Epithelial cell of proximal tubule (primary cell): ENCODE measurements at regions not wholly inside any gene's neighbourhood (a gene's known extent, or its start where the extent isn't known, plus 50 kb on each side); places are given as distances from the start of the nearest gene placed in this dataset.

Experiments used
- DNase-seq: peaks from one replicate; pipeline ENCODE4 v3.0.0-alpha.2; 2011; ENCODE audit warnings: low read depth
- H3K4me3 ChIP-seq: 2 replicates; pipeline ENCODE4 v1.5.1; 2011; ENCODE audit warnings: low read depth, mild to moderate bottlenecking, low read length
- TF ChIP-seq, protein P1 (sequence below): conservative IDR thresholded peaks from 2 replicates; pipeline ENCODE4 v1.5.1; 2012; ENCODE audit warnings: low read depth, mild to moderate bottlenecking, low read length

DNA sequence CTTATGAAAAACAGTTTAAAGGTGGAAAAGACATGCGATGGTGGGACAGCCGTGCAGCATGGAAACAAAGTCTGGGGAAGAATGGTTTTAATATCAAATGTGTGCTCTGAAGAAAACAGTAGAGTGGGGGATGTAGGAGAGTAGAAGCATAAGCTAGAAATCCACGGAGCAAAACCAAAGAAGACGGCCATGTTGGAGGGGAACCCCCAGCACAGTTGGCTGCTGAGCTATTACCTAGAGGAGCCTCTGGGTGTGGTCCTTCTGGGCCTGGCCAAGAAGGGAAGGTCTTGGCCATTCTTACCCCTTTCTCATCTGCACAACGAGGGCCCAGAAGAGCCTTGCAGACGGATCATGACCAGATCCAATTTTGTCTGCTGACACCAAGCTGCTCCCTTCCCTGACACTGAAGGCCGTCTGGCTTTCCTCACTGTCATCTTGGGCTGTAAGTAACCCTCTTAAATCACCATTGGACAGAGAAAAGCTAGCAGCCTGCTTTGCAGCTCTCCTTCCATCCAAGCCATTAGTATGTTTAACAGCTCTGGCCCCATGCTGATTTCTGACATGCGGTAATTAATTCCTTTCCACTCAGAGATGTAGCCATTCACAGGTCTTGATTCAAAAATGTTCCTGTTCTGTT is 189.5 kb downstream of the SEC61B start:
- TF ChIP-seq, protein P1, sequence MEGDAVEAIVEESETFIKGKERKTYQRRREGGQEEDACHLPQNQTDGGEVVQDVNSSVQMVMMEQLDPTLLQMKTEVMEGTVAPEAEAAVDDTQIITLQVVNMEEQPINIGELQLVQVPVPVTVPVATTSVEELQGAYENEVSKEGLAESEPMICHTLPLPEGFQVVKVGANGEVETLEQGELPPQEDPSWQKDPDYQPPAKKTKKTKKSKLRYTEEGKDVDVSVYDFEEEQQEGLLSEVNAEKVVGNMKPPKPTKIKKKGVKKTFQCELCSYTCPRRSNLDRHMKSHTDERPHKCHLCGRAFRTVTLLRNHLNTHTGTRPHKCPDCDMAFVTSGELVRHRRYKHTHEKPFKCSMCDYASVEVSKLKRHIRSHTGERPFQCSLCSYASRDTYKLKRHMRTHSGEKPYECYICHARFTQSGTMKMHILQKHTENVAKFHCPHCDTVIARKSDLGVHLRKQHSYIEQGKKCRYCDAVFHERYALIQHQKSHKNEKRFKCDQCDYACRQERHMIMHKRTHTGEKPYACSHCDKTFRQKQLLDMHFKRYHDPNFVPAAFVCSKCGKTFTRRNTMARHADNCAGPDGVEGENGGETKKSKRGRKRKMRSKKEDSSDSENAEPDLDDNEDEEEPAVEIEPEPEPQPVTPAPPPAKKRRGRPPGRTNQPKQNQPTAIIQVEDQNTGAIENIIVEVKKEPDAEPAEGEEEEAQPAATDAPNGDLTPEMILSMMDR, result no peak
- no peak for DNase-seq
- H3K4me3 ChIP-seq, result no peak overlapping the region

DNA sequence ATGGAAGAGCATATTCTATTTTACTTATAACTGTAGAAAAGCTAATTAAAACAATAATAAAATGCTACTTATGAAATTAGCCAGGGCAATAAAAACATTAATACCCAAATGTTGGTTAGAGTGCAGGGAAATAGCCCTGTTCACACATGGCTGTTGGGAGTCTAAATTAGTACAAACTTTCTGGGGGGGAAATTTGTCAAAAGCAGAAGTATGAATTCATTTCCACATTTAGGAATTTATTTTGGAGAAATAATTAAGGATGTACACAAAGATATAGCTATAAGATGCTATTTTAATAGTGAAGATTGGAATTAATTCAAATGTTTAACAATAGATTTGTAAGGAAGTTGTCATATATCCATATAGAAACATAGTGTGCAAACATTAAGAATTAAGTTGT is 190.5 kb downstream of the SEC61B start:
- no peak overlapping the region for H3K4me3 ChIP-seq
- TF ChIP-seq, protein P1, result no peak
- DNase-seq, result no peak

DNA sequence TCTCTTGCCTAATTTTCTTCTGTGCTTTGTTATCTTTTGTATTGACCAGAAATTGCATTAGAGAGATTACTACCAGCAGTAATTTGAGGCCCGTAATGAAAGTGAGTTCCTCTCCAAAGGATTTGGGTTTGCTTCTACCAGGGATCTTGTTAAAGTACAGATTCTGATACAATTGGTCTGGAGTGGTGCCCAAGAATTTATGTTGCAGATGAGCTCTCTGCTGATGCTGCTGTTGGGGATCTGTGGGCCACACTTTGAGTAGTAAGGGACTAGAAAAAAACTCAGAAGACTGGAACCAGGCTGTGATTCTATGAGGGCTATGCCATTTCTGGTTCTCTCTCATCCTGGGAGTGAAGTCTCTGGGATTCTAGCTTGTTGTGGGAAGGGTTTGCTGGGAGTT is 192.2 kb downstream of the SEC61B start:
- TF ChIP-seq, protein P1, result no peak
- H3K4me3 ChIP-seq, result no peak overlapping the region
- no peak for DNase-seq

DNA sequence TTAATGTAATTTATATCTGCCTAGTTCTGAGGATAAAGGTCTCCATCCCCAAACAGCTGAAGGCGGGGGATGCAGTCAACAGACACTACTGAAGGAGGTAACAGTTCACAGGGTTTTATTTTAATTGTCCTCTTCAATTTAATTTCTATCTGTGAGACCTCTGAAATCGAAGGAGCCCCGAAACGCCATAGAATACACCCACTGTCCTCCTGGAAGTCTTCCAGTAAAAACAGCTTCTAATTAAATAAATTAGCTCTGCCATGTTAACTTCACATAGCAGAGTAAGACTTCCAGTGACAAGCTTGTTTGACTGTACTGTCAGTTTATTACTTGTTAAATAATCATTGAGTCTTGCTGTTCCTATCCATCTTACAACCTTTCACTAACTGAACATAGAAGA is 193.5 kb downstream of the SEC61B start:
- TF ChIP-seq, protein P1, result no peak
- DNase-seq, result no peak
- H3K4me3 ChIP-seq, result no peak overlapping the region

DNA sequence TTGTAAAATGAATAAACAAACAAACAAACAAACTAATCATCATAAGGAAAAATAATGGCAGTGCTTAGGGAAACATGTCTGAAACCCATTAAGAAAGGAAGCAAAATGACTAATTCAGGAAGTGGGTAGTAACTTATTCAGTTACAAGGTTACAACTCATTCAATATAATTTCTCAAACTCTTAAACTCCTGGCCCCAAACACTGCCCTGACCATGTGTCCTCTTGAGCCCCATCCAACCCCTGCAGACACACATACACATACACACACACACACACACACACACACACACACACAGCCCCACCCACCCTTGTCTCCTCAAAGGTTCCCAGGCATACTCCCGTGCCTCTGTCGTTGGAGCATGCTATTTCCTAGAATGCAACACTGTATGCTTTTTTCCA is 193.9 kb downstream of the SEC61B start:
- no peak overlapping the region for H3K4me3 ChIP-seq
- no peak for DNase-seq
- TF ChIP-seq, protein P1, result no peak

DNA sequence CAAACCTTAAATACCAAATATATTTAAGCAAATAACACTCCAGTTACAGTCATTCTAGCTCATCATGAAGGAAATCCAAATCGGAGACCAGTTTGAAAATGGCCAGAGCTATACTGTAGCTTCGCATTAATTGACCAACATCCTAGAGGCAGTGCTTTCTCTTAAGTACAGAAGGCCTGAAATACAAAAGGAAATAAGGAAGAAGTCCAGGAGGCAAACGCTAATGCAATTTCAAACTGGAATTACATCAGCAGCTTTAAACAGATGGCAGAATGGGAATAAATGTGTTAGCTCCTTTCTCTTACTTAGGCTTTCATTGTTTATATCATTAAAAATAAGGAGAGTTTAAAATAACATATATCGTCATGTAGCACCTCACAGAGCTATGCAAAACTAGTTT is 197.0 kb downstream of the SEC61B start:
- DNase-seq, result no peak
- TF ChIP-seq, protein P1, result no peak
- H3K4me3 ChIP-seq, result no peak overlapping the region

DNA sequence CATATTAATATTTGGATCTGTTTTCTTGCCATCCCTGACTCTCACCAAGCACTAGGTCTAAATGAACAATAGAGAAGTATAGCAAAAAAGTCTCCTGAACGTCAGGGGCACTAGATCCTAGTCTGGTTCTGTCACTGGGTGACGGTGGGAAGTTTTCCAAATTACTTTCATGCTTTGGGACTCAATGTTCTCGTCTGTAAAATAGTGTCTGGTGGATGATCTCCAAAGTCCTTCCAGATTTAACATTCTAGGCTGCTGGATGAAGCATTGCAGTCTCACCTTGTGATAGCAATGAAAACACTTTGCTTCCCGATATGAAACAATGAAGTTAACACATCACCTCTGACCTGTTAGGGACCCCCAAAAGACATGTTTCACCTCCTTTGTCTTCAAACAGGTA is 199.3 kb downstream of the SEC61B start:
- TF ChIP-seq, protein P1, result no peak
- H3K4me3 ChIP-seq, result no peak overlapping the region
- DNase-seq, result no peak
